ENCODE measurements at regions not wholly inside any gene's neighbourhood (a gene's known extent, or its start where the extent isn't known, plus 50 kb on each side); places are given as distances from the start of the nearest gene placed in this dataset.

GRCh38 chr3:124542214-124542869, 187.9 kb upstream of the UMPS start:
- no peak for DNase-seq (ENCODE audit: low spot score)

DNA sequence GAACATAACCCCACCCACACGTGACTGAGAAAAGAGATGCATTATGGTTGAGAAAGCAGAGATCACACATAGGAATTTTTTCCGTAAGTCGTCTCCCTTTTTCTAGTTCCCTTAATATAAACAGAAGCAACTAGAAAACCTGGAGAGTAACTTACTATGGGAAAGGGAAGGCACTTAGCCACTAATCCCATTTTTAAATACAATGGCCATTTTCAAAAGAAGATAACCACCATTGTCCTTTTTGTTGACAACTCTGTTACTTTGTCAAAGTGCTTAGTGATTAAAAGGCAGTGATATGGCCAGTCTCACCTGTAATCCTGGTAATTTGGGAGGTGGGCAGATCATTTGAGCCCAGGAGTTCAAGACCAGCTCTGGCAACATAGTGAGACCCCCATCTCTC, 184.4 kb upstream of the UMPS start:
- no peak for DNase-seq (ENCODE audit: low spot score)

GRCh38 chr3:124552224-124552623, 178.0 kb upstream of the UMPS start:
- DNase-seq (ENCODE audit: low spot score) = no peak

- DNase-seq (ENCODE audit: low spot score) = no peak
Observed at GRCh38 chr3:124553178-124553577, 177.1 kb upstream of the UMPS start.

GRCh38 chr3:124556636-124557035, 173.6 kb upstream of the UMPS start:
- DNase-seq (ENCODE audit: low spot score) = no peak

DNA sequence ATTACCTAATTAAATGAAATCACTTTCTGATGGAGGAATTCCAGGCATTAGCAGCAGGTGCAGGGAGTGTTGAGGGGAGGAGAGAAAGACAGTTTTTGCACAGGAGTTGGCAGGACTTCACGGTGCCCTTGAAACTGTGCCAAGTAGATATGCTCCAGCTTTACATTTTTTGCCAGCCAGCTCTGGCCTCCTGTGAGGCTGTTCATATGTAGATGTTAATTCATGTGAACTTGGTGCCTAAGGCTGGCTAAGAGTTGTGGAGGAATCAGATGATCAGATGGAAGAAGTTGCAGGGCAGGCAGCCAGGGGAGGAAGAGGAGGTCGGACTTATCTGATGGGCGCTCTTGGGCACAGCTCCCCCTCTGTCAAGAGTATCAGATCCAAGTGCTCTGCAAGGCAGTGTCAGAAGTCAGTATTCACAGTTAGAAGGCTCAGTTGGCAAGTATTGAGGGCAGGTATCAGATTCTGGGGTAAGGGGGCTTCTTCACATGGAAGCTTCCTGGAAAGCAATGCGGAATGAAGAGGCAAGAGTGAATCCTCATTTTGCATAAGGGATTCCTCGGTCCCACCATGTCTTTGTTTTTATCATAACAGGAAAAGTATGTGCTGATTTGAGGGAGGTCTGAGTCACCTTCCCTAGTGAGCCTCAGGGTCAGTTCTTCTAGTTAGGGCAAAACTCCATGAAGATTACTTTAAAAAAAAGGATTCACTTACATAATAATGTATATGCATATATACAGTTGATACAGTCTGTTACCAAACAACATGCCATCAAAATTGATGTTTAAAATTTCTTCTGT, 172.6 kb upstream of the UMPS start:
- DNase-seq (ENCODE audit: low spot score) = no peak

DNA sequence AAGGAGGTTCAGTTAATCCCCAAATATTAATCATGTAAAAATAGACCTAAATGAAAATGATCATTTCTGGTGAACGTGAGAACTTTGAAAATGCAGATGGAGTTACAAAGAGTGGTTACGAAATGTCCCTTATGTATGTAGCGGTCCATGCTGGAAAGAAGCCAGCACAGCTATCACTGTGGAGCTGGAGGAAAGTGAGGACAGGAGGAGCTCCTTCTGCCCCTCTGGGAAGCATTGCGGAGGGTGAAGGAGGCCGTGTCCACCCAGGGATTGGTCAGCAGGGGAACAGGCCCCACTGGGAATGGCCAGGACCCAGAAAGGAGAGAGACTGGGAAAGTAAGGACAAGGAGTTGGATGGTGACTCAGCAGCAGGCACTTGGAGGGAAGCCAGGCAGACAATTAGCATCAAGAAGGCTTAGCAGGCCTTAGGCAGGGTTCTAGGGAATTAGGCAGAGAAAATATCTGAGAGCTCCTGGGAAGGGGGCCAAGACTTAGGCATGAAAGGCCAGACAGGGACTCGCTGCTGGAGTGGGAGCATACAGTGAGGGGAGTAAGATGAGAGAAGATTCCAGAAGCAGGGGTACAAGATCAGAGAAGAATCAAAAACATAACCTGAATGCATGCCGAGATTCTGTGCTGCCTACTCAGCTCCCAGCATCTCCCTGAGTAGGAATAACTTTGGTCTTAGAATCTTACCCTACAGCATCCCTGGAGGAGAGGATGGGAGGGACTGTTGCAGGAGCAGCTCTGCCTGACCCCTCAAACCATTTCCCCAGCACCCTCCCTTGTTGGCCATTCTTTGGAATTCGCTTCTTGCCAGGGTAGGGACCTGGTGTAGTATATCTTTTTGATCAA, 171.0 kb upstream of the UMPS start:
- DNase-seq (ENCODE audit: low spot score) = no peak

- peak; percentile 55 for DNase-seq (ENCODE audit: low spot score)
Observed at GRCh38 chr3:124559846-124560574, 170.2 kb upstream of the UMPS start.

DNA sequence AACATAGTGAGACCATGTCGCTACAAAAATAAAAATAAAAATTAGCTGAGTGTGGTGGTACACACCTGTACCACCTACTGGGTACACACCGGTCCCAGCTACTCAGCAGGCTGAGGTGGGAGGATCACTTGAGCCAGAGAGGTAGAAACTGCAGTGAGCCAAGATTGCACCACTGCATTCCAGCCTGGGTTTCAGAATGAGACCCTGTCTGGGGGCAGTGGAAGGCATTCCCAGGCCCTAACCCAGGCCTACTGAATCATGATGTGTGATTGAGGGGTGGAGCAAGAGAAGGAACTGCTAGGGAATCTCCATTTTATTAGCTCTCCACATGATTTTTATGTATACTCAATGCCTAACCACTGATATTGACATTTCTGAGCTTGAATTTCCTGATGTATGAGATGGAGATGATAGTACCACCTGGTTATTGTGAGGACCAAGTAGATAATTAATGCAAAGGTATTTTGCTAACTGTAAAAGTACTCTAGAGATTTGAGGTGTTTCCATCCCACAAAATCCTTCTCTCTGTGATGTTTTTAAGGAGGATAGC, 169.5 kb upstream of the UMPS start:
- no peak for DNase-seq (ENCODE audit: low spot score)

DNA sequence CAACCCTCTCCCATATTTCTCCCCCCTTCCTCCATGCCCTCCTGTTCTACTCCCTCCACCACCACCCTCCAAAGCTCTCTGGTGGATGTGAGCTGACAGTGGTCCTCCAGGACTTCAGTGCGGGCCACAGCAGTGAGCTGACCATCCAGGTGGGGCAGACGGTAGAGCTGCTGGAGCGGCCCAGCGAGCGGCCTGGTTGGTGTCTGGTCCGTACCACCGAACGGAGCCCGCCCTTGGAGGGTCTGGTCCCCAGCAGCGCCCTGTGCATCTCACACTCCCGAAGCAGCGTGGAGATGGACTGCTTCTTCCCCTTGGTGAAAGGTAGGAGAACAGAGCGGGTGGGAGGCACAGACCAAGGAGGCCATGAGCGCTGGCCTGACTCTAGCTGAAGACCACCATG, 167.5 kb upstream of the UMPS start:
- DNase-seq (ENCODE audit: low spot score) = no peak

- DNase-seq (ENCODE audit: low spot score) = no peak
Observed at GRCh38 chr3:124563376-124563775, 166.9 kb upstream of the UMPS start.

GRCh38 chr3:124565013-124565412, 165.2 kb upstream of the UMPS start:
- peak; percentile 65 for DNase-seq (ENCODE audit: low spot score)

DNA sequence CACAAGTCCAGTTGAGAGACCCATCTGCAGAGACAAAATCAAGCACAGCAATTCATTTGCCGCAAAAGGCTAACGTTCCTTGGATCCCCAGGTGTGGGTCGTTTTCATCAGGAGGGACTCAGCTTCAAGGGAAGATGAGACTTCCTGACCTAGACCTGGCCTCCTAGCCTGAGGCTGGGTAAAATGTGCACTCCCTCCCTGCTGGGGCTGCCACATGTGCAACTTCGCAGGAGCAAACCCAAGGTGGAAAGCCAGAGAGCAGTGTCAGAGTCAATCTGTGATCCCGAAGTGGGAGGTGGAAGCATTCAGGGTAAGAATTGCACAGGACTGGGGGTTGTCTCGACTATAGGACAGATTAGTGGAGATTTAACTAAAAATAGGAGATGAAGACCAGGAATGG, 164.7 kb upstream of the UMPS start:
- no peak for DNase-seq (ENCODE audit: low spot score)

DNA sequence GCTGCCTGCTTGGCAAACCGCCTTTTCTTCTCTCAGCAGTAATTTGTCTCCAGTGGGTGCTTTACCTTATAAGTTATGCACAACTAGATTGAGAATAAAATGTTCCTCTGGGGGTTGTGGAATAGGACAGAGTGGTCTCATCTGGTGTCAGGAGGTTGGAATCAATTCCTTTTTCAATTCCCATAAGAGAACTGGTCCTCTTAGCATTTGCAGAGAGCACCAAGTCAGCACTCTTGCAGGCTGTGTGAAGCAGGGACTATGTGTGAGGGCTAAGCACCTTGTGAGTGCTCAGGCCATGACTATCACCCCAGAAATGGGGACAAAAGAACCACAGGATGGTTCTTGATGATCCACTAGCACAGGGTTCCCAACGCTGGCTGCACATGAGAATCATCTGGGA, 163.6 kb upstream of the UMPS start:
- no peak for DNase-seq (ENCODE audit: low spot score)

GRCh38 chr3:124567179-124567578, 163.1 kb upstream of the UMPS start:
- DNase-seq (ENCODE audit: low spot score) = no peak

GRCh38 chr3:124569761-124570160, 160.5 kb upstream of the UMPS start:
- DNase-seq (ENCODE audit: low spot score) = no peak

DNA sequence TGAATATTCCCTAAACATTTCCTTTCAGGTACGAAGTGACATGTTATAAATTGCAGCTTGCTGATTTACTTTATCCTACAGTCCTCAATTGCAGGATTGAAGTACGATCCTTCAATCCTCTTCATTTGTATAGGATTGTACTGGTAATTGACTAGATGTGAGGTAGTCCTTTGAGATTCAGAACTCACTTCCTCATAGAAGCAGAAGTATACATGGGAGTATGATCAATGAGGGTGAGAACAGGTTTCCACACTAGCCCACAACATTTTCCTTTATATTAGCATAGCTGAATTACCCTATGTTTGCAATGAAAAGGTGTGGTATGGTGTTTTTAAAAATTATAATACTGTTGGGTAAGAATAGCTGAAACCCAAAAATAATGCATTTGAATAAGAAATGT, 160.0 kb upstream of the UMPS start:
- DNase-seq (ENCODE audit: low spot score) = no peak

DNA sequence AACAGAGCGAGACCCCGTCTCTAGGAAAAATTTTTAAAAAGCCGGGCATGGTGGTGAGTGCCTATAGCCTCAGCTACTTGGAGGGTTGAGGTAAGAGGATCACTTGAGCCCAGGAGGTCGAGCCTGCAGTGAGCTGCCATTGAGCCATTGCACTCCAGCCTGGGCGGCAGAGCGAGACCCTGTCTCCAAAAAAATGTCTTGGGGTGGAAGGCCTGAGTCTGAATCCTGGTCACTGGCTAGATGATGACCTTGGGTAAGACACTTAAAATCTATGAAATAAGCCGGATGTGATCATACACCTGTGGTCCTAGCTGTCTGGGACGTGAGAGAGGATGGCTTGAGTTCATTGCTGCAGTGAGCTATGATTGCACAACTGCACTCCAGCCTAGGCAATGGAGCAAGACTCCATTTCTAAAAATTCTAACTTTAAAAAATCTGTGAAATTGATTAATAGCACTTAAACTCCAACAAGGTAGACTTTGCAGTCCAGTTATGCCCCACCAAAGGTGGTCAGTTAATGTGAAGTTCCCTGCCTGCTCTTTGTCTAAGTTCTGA, 157.3 kb upstream of the UMPS start:
- DNase-seq (ENCODE audit: low spot score) = no peak

GRCh38 chr3:124574012-124574411, 156.2 kb upstream of the UMPS start:
- DNase-seq (ENCODE audit: low spot score) = no peak

- DNase-seq (ENCODE audit: low spot score) = no peak
Observed at GRCh38 chr3:124576565-124577493, 153.4 kb upstream of the UMPS start.

Measured in hematopoietic multipotent progenitor cell treated with erythropoietin and hydrocortisone succinate and interleukin-3 and kit ligand, for 17 days (in vitro differentiated cells).